Left lobe of liver (tissue), 2 donors: ENCODE measurements at regions not wholly inside any gene's neighbourhood (a gene's known extent, or its start where the extent isn't known, plus 50 kb on each side); places are given as distances from the start of the nearest gene placed in this dataset.

ENCODE experiments used
- ATAC-seq: fragments of 200-7000 bp; cut with Tn5 transposase; one replicate; pipeline ENCODE4 v1.9.1; 2020; ENCODE audit warnings: mild to moderate bottlenecking, moderate library complexity
- DNase-seq: peaks from one replicate; pipeline ENCODE4 v3.0.0-alpha.2; 2020; ENCODE audit warnings: low spot score
- donor health status: DM: no; HTN: no; CAD: no; lungs with moderate emphysema.
- donor health status: DM: no; HTN: yes; CAD: no.

DNA sequence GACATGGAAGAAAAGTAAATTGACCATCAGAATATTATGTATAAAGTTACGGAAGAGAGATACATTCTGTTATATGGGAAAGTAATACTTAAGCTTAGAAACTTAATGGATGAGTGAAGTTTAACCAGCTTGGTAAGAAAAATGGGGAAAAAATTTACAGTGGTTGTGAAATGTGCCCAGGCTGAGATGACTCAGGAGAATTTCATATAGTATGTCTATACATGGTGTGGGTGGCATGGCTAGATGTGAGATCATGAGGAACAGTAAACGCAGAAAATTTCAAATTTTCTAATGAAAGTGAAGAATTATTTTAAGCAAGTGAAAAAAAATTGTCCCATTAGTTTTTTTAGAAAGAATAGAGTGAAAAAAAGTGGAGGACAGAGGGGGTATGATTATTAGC lies 552.5 kb upstream of the SORCS1 start:
- no peak for ATAC-seq
- no peak for DNase-seq

DNA sequence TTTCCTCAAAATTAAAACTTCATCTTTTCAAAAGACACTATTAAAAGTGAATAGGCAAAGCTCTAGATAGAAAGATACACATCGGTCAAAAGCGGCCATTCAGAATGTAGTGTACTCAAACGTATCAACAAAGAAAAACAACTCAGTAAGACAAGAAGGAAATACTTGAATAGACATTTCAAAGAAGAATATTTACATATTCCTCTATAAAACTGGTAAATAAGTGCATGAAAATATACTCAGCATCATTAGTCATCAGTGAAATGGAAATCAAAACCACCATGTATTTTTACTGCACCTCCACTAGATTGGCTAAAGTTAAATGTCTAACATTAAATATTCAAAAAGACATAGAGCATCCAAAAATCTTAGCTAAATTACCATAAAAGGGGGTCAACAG lies 551.1 kb upstream of the SORCS1 start:
- no peak for ATAC-seq
- no peak for DNase-seq

DNA sequence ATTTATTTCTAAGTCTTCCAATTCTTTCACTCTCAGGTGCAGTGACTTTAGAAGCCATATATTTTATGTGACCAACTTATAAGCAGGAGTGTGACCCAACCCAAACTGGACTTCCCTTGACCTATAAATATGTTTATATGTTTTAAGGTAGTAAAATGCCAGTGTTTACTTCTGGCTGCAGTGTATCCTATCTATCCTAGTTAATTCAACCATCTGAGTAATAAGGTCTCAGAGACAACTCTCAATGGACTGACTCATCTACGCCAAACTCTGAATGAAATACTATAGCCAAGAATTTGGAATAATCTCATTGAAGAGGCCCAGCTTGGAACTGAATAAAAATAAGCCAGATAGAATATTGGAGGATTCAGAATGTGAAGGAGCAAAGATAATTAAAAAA lies 544.5 kb upstream of the SORCS1 start:
- DNase-seq: no peak
- no peak for ATAC-seq

DNA sequence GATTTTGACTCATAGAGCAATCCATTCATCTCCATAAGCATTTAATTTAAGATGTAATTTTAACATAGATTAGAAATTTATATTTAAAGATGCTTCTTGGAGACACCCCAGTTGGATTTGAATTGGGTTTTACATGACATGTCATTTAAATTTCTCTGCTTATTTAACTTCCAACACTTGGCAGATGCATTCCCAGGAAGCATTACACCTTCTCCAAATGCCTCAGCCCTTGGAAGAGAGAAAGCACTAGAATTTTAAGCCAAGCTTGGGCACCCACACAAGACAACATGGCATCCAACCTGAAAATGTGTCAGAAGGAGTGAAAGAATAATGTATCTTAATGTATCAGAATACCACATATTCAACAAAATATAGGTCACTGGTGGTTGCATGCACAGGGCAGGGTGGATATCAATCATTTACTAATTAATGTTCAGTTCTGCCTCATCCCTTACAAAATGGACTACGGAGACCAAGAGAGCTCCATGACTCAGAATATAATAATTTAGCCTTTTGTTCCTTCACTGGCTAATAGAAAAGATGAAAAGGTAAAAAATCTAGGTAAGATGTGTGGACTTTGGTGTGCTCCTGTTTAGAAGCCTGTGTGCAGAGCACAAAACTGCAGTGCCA lies 541.7 kb upstream of the SORCS1 start:
- DNase-seq (no peak), ATAC-seq (no peak)

DNA sequence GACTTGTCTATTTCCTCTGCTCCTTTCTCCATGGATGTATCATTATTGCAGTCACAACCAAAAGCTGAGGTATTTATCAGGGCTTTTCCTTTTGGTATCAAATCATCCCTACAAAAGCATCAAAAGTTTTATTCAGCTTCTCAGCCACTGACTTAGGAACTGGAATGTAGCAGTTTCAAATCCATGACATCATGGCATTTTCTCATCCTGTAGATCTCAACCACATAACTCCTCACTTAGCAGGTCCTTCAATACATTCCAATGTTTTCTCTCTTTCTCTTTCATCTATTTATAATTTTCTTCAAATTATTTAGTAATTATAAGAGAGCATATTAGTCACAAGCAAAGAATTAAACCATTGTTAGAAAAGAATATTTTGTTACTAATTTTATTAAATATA lies 537.4 kb upstream of the SORCS1 start:
- ATAC-seq: no peak
- DNase-seq: no peak

DNA sequence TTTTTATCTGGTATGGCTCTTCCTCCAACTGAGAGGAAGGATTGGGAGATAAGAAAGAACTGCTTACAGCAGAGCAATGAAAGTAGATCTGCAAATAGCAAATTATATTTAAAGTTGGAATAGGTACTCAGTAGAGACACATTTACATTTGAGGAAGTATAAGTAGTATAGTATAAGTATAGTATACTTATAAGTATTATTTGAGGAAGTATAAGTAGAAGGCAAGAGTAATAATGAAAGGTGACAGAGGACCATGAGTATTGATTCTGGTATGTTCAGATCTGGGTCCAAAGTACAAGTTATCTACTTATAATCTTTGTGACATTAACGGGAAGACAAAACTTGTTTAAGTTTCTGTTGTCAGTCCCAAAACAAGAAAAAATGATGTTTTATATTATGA lies 527.6 kb upstream of the SORCS1 start:
- no peak for DNase-seq
- no peak for ATAC-seq

DNA sequence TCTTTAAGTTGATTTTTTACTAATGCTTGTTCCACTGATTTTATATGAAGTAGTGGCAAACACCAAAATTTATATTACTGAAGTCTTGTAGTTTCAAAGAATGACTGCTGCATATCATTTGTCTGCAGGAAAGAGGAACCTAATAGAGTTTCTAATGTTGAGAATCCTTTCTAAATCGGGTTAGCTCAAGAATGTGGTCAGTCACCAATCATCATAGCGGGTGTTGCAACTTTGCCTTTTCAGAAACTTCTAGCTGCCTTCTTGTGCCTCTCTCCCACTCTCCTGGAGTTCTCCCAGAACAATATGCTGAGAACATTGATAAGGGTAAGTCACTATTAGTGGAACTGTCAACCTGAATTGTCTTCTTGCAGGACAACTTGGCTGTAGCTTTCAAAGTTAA lies 524.8 kb upstream of the SORCS1 start:
- no peak for ATAC-seq
- DNase-seq: no peak

DNA sequence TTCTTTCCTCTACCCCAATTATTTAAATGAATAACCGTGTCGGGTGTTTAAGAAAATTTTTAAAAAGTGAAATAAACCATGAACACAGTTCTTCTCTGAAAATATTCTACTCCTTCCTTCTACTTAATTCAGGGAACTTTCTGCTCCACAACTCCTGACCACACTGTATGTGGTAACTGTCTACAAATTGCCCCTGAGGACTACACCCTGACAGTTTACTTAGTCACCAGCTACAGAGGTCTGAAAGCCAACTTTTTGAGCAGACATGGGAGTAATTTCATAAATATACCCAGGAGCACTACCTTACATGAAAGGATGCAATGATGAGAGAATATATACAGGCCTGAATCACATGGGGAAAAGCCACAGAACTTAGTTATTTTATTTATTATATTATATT lies 523.2 kb upstream of the SORCS1 start:
- ATAC-seq (no peak), DNase-seq (no peak)

DNA sequence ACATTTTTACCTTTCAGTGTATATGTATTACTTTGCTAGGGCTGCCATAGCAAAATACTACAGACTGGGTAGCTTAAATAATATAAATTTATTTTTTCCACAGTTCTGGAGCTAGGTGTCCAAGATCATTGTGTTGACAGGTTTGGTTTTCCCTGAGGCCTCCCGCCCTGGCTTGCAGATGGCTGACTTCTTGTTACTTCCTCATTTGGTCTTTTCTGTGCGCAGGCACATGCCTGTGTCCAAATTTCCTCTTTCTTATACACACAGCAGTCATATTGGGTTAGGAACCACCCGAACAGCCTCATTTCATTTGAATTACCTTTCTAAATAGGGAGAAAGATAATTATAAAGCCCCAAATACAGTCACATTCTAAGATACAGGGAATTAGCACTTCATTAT lies 521.6 kb upstream of the SORCS1 start:
- DNase-seq (no peak), ATAC-seq (no peak)

DNA sequence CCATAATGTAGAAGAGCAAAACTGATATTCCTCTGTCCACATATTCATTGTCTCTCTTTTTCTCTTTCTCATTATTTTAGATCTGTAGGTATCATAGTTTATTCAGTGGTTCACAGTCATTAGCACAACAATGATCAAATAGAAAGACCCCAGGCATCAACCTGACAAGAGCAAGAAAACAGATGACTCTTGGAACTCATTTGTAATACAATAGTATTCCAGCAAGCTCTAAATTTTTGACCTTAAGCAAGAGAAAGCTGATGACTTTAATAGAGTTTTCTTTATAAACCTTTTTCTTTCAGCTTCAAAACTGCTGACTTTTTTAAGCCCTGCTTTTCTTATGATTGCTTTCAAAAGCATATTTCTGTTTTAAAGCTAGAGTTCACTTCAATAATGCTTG lies 507.5 kb upstream of the SORCS1 start:
- DNase-seq (no peak), ATAC-seq (no peak)

DNA sequence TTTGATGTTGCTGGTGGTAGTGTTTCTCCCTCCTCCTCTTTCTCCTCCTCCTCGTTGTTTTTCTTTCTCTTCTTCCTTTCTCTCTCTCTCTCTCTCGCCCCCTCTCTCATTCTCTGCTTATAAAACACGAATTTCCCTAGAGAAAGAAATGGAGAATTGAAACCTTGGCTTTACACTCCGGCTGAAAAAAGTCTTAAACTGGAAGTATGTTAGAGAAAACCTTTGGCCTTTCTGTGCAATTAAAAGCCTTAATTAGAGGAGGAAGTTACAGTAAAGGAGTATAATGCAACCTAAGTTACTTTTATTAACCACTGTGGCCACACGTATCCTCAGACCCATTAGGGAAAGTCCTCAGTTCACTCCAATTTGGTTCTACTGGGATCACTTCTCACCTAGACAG lies 501.7 kb upstream of the SORCS1 start:
- no peak for DNase-seq
- no peak for ATAC-seq

DNA sequence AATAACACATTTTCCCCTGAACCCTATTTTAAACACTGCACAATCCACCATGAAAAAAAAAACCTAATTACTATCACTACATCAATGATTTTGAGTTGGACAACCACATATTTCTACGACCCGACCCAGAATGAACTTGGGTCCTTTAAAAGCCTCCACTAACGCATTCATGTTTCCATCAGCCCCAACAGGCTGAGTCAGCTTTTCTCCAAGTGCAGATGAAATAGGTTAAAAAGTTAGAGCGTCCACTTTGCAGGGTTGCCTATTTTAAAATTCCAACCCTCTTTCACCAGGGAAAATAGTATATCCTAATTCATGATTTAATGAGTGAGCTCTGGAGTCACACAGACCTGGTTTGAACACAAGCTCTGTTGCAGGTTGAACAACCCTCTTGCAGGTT lies 501.0 kb upstream of the SORCS1 start:
- DNase-seq (no peak), ATAC-seq (no peak)

DNA sequence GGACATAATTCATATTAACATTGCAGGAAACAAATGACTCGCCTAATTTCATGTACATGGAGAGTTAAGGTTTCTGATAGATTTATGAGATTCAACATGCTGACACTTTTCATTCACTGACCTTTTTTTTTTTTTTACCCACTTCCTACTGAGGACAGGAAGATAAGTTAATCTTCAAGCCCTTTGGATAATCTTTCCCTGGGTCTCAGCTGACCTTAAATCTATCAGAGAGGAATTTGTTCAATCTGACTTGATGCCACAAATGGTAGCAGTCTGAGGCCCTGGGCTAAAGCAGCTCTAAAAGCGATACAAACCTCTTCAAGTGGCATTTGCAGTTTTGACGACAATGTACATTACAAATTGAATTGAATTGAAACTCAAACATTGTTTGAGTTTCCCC lies 493.3 kb upstream of the SORCS1 start:
- no peak for DNase-seq
- ATAC-seq: no peak

DNA sequence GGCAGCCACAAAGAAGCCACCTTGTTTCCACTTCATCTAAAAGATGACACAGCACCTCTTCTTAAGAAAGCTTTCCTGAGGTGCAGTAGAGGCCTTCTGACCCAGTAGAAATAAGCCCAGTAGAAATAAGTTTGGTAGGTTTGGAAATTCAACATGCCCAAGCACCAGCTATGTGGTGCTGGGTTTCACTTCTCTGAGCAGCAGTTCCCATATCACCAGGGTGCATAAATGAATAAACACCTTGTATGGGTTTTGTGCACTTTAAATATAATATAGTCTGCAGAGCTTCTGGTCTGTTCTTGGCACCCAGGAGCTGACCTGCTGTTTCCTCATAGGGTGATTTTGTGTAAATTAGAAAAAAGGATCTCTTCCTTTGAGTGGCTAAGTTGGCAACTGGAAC lies 492.4 kb upstream of the SORCS1 start:
- ATAC-seq (no peak), DNase-seq (no peak)

DNA sequence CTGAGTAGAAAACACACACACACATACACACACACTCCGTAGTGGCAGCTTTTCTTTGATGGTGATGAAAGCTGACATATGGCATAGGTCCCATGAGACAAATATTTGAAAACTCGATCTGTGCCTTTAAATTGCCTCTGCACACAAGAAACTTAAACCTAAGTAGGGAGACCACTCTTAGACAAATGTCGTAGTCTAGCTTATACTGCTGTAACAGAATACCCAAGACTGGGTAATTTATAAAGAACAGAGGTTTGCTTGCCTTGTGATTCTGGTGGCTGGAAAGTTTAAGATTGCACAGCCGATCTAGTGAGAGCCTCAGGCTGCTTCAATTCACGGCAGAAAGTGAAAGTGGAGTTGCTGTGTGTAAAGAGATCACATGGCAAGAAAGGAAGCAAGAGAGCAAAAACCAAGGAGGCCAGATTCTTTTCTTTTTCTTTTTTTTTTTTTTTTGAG lies 489.4 kb upstream of the SORCS1 start:
- no peak for DNase-seq
- ATAC-seq: peak; percentile 96

DNA sequence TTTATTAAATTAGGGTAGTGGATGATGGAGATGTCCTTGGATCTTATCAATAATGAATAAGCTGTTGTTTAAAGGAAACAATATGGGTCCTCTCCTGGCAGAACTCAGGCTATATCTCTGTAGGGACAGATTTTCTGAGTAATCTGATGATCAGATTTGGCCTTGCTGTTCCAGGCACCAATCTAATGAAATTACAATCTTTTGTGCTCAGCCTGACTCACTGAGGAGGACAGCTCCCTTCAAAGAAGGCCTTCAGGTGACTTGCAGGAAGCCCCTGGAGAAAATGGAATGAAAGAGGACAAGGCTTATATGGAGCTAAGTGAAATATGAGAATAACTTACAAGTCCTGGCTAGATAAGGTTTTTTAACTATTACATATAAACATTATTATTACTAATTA lies 486.4 kb upstream of the SORCS1 start:
- ATAC-seq (no peak), DNase-seq (no peak)

DNA sequence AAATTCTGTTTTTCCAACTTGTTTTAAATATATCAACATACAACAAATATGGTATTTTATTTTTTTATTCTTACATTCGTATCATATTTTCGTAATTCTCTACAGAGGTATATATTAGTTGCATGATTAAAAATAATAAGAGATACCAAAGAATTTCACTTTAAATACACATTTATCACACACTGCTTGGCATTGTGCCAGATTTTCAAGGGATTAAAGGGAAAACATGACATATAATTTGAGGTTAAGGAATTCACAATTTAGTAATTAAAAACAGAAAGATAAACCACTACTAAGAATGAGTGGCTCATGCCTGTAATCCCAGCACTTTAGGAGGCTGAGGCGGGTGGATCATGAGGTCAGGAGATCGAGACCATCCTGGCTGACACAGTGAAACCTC lies 484.7 kb upstream of the SORCS1 start:
- DNase-seq: no peak
- no peak for ATAC-seq

DNA sequence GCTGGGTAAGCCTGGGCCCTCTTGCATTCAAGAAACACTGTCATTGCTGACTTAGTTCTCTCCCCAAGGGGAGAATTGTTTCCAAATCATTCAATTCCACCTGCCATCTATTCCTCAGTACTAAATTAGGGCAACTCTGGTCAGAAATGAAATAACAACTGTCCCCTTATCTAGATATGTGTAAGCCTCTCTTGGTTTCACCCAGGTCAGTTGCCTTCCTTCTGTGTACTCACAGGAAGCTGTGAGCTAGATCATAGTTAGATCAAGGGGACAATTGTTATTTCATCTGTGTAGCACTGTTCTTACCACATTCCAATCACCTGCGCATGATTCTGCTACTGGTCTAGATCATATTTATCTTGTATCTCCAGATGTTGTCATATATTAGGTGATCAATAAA lies 483.0 kb upstream of the SORCS1 start:
- DNase-seq (no peak), ATAC-seq (no peak)

DNA sequence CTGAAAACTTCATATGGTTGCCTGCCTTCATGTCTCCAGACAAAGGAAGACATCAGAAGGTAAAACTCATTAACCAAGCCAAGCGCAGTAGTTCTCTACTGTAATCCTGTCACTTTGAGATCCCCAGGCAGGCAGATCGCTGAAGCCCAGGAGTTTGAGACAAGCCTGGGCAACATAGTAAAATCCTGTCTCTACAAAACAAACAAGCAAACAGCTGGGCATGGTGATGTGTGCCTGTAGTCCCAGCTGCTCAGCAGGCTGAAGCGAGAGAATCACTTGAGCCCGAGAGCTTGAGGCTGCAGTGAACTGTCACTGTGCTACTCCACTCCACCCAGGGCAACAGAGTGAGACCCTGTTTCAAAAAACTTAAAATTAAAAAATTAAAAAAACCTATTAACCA lies 467.4 kb upstream of the SORCS1 start:
- ATAC-seq: no peak
- DNase-seq: no peak

DNA sequence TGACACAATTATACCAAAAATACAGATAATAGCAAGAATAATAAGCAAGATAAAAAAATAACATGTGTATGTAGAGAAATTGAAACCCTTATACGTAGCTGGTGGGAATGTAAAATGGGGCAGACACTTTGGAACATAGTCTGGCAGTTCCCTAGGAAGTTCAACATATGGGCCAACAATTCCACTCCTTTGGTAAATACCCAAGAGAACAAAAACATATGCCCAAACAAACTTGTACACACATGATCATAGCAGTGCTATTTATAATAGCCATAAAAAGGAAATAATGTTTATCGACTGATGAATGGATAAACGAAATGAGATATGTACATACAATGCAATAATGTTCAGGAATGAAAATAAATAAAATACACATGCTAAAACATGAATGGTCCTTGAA lies 462.4 kb upstream of the SORCS1 start:
- no peak for ATAC-seq
- no peak for DNase-seq

DNA sequence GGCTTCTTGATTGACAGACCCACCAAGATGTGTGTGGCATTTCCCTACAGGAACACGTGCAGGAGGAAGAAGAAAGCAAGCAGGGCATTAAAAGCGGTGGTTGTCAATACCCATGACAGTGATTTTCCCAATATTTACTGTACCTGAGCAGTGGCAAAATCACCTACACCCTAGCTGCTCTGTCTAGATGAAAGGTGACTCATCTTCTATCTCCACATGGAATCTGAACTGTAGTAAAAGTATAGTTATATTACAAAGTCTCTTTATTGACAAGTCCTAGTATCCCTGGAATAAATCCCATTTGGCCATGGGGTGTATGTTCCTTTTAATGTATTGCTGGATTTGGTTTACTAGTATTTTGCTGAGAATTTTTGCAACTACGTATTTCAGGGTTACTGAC lies 458.8 kb upstream of the SORCS1 start:
- ATAC-seq: no peak

DNA sequence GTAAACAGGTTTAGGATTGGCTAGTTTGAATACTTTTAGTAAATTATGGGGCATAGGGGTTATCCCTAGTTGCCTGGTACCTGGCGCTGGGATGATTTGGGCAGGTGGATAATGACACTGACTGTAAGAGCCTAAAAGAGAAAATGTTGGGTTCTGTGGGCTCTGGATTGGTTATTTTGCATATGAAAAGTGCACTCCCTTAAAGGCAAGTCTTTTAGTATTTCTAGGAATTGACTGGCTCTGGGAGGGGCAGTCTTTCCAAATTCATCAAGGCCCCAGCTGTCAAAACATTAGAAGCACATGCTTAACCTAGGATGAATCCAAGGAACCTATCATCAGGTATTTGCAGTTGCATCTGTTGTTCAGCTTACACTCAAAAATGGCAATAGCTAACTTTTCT lies 454.6 kb upstream of the SORCS1 start:
- no peak for ATAC-seq
- no peak for DNase-seq

More for the DNA sequence above, 458.8 kb upstream of the SORCS1 start:
- DNase-seq: no peak

DNA sequence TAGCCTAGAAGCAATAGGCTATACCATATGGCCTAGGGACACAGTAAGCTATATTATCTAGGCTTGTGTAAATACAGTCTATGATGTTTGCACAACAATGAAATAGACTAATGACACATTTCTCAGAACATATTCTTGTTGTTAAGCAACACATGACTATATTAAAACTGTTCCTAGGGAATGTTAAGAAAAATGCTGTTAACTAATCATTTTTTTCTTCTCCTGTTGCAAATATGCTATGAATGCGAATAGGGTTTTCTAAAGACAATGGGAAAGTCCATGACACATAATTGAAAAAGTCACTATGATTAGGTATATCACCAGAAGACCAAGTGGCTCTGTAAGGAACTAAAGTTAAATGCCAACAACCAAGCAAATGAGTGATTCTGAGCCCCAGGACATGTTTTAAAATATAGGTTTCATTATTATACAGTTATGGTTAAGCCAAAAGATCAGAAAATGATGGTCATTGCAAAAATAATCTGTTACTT lies 454.0 kb upstream of the SORCS1 start:
- ATAC-seq (no peak), DNase-seq (no peak)
